Dedifferentiated amniotic fluid mesenchymal stem cell (primary cell): ENCODE measurements at regions not wholly inside any gene's neighbourhood (a gene's known extent, or its start where the extent isn't known, plus 50 kb on each side); places are given as distances from the start of the nearest gene placed in this dataset.
A peak's percentile ranks its signal among the peaks of the same experiment; 100 is the strongest.
"Not testable (repeated sequence)": the region's sequence is repeated elsewhere in the genome, so short reads cannot be mapped to it uniquely, and the experiment has no call there.

Experiments
- DNase-seq: peaks from one replicate; pipeline ENCODE4 v3.0.0-alpha.2; 2016; ENCODE audit errors: extremely low spot score

GRCh38 chr14:85124631-85125290 is 405.2 kb upstream of the FLRT2 start:
- no peak for DNase-seq

GRCh38 chr14:85125291-85125670 is 404.7 kb upstream of the FLRT2 start:
- no peak for DNase-seq

- DNase-seq: no peak
Observed at GRCh38 chr14:85129921-85130320, 400.0 kb upstream of the FLRT2 start.

- no peak for DNase-seq
Observed at GRCh38 chr14:85131226-85131922, 398.6 kb upstream of the FLRT2 start.

- no peak for DNase-seq
Observed at GRCh38 chr14:85142982-85143381, 387.0 kb upstream of the FLRT2 start.

- DNase-seq: no peak
Observed at GRCh38 chr14:85146779-85147178, 383.2 kb upstream of the FLRT2 start.

- DNase-seq: no peak
Observed at GRCh38 chr14:85150166-85150565, 379.8 kb upstream of the FLRT2 start.

GRCh38 chr14:85154714-85155113 is 375.2 kb upstream of the FLRT2 start:
- no peak for DNase-seq

GRCh38 chr14:85156319-85156718 is 373.6 kb upstream of the FLRT2 start:
- no peak for DNase-seq

- DNase-seq: no peak
Observed at GRCh38 chr14:85159726-85160125, 370.2 kb upstream of the FLRT2 start.

- no peak for DNase-seq
Observed at GRCh38 chr14:85165094-85165493, 364.9 kb upstream of the FLRT2 start.

- no peak for DNase-seq
Observed at GRCh38 chr14:85169381-85169780, 360.6 kb upstream of the FLRT2 start.

- no peak for DNase-seq
Observed at GRCh38 chr14:85172290-85172689, 357.7 kb upstream of the FLRT2 start.

GRCh38 chr14:85172889-85173477 is 357.0 kb upstream of the FLRT2 start:
- DNase-seq: no peak

- DNase-seq: peak; percentile 52
Observed at GRCh38 chr14:85175556-85175955, 354.4 kb upstream of the FLRT2 start.

GRCh38 chr14:85178864-85179263 is 351.1 kb upstream of the FLRT2 start:
- no peak for DNase-seq

- no peak for DNase-seq
Observed at GRCh38 chr14:85180876-85181275, 349.1 kb upstream of the FLRT2 start.

- no peak for DNase-seq
Observed at GRCh38 chr14:85182282-85182681, 347.7 kb upstream of the FLRT2 start.

- DNase-seq: no peak
Observed at GRCh38 chr14:85186082-85186481, 343.9 kb upstream of the FLRT2 start.

- DNase-seq: no peak
Observed at GRCh38 chr14:85187521-85187920, 342.4 kb upstream of the FLRT2 start.

GRCh38 chr14:85188836-85189235 is 341.1 kb upstream of the FLRT2 start:
- DNase-seq: no peak

GRCh38 chr14:85189253-85189652 is 340.7 kb upstream of the FLRT2 start:
- DNase-seq: not testable (repeated sequence)

- DNase-seq: peak; percentile 17
Observed at GRCh38 chr14:85190251-85190650, 339.7 kb upstream of the FLRT2 start.
